Body of pancreas (tissue), 4 donors: ENCODE measurements at regions not wholly inside any gene's neighbourhood (a gene's known extent, or its start where the extent isn't known, plus 50 kb on each side); places are given as distances from the start of the nearest gene placed in this dataset.

Experiments
- ATAC-seq: fragments of 150-250 bp; one replicate; pipeline ENCODE4 v1.9.1; 2016
- DNase-seq, 4 donors: peaks; one replicate each; pipeline ENCODE4 v3.0.0-alpha.2; 2019
- H3K27ac ChIP-seq, 4 donors: fragments of 200-600 bp; sonication (generic); 1 replicate in 3 of 4; 2 replicates in 1 of 4; pipeline versions ENCODE4 v1.5.1 to v1.6.1; 2016 to 2019; ENCODE audit warnings: mild to moderate bottlenecking in 1 of 4, mixed read lengths in 1 of 4, moderate library complexity in 1 of 4
- H3K27me3 ChIP-seq, 2 donors: fragments of 200-600 bp; sonication (generic); one replicate each; pipeline ENCODE4 v1.6.0; 2016; ENCODE audit warnings: mild to moderate bottlenecking in 1 of 2
- H3K36me3 ChIP-seq, 2 donors: fragments of 200-600 bp; sonication (generic); replicated peaks in 1 of 2; 2 replicates each; pipeline ENCODE4 v1.5.1; 2016; ENCODE audit warnings: low read depth in 2 of 2; ENCODE audit not compliant: insufficient read depth in 1 of 2
- H3K4me1 ChIP-seq: fragments of 200-600 bp; sonication (generic); one replicate; pipeline ENCODE4 v1.6.0; 2016
- H3K4me3 ChIP-seq, 2 donors: fragments of 200-600 bp; sonication (generic); 1 replicate in 1 of 2; 2 replicates in 1 of 2; pipeline ENCODE4 v1.5.1; 2016 to 2019
- H3K9me3 ChIP-seq, 3 donors: fragments of 200-600 bp; sonication (generic); 1 replicate in 2 of 3; 2 replicates in 1 of 3; pipeline ENCODE4 v1.5.1; 2016
- POLR2A ChIP-seq, 3 donors: fragments of 450-650 bp; IDR thresholded peaks; one replicate each; pipeline ENCODE4 v1.6.1; 2016; ENCODE audit warnings: antibody characterized with exemption in 3 of 3, mild to moderate bottlenecking in 2 of 3
- WGBS, 2 donors: methylation state at CpG; one replicate each; pipeline ENCODE4 v1.1.5; 2017; 5-methylcytosine and 5-hydroxymethylcytosine counted together
- intact Hi-C: fragments of 100-400 bp; cut with DNase I; formaldehyde crosslinking; loops from one replicate; pipeline ENCODE4 v1.15.1; 2023
- TF ChIP-seq, protein P1 (sequence below), 7 experiments: fragments of 450-650 bp in 4 of 7; fragments of 200-600 bp in 3 of 7; sonication (generic) in 3 of 7; IDR thresholded peaks; one replicate each; pipeline ENCODE4 v1.5.1; 2016 to 2019; ENCODE audit warnings: antibody characterized with exemption in 7 of 7

GRCh38 chr18:25469489-25469888 lies 117.5 kb upstream of the ZNF521 start:
- Histone ChIP-seq H3K27me3 (no peaks in the 10 kb centered on the region), H3K9me3 (peaks cover 0 to 5% (median 0%) of the 10 kb centered on the region in 3 donors), H3K36me3 (no peaks in the 10 kb centered on the region), H3K4me1 (no peaks in the 10 kb centered on the region), H3K27ac (no peak overlapping the region), H3K4me3 (no peak overlapping the region)
- intact Hi-C loops: no loop called here
- DNase-seq (no peak), ATAC-seq (no peak)
- TF ChIP-seq POLR2A (IDR thresholded peaks at IDR 0.05): no peak
- TF ChIP-seq, protein P1, sequence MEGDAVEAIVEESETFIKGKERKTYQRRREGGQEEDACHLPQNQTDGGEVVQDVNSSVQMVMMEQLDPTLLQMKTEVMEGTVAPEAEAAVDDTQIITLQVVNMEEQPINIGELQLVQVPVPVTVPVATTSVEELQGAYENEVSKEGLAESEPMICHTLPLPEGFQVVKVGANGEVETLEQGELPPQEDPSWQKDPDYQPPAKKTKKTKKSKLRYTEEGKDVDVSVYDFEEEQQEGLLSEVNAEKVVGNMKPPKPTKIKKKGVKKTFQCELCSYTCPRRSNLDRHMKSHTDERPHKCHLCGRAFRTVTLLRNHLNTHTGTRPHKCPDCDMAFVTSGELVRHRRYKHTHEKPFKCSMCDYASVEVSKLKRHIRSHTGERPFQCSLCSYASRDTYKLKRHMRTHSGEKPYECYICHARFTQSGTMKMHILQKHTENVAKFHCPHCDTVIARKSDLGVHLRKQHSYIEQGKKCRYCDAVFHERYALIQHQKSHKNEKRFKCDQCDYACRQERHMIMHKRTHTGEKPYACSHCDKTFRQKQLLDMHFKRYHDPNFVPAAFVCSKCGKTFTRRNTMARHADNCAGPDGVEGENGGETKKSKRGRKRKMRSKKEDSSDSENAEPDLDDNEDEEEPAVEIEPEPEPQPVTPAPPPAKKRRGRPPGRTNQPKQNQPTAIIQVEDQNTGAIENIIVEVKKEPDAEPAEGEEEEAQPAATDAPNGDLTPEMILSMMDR (IDR thresholded peaks at IDR 0.05): no peak
- 51 to 59% methylated on average over 2 of the region's 2 CpGs for WGBS, 2 donors

DNA sequence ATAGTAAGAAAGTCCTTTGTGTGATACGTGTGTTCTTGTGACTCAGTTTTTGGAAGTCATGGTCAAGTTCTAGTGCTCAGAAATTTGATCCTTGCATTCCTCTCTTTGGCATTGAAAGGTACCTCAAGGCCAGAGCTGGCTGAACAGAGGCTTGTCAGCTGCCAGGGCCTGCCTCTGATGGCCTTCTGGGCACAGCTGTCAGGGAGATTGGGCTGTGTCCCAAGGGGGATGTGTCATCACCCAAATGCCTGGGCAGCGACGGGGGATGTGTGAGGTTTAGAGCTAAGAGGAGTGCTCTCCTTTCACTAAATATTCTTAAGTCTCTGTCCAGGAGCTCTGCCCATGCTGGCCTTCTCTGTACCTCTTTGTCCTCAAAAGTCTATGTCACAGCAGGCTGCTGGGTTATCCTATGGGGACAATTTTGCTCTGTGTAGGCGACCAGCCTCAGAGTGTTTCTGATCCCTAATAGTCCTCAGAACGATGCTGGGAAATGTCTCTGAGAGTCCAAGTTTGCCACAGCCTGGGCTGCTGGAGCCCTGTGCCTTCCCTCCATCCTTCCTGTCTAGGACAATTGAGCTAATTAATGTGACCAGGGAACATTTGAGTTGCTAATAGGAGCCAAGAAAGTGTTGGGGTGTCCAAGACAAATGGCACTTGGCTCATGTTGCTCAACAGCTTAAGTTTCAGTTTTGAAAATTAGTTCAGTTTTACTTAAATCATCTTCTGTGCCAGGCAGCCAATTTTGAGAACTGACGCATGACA lies 115.4 kb upstream of the ZNF521 start:
- ATAC-seq (no peak), DNase-seq (no peak)
- H3K9me3 ChIP-seq: peaks cover 0 to 5% (median 0%) of the 10 kb centered on the region in 3 donors
- 34 to 49% methylated on average over 4 to 6 of the region's 6 CpGs for WGBS, 2 donors
- H3K36me3 ChIP-seq: no peaks in the 10 kb centered on the region
- H3K4me3 ChIP-seq: no peak overlapping the region
- no peak for TF ChIP-seq POLR2A (IDR thresholded peaks at IDR 0.05)
- TF ChIP-seq, protein P1 (IDR thresholded peaks at IDR 0.05): no peak
- no peaks in the 10 kb centered on the region for H3K27me3 ChIP-seq
- no peaks in the 10 kb centered on the region for H3K4me1 ChIP-seq
- intact Hi-C loops: no loop called here
- no peak overlapping the region for H3K27ac ChIP-seq

GRCh38 chr18:25465152-25465732 lies 113.3 kb upstream of the ZNF521 start:
- no peaks in the 10 kb centered on the region for H3K36me3 ChIP-seq
- TF ChIP-seq POLR2A (IDR thresholded peaks at IDR 0.05): no peak
- TF ChIP-seq, protein P1 (IDR thresholded peaks at IDR 0.05): no peak
- peaks cover 0 to 2% of the 10 kb centered on the region in 2 donors for H3K27me3 ChIP-seq
- WGBS, 2 donors: 76 to 77% methylated on average over 14 to 15 of the region's 15 CpGs
- H3K27ac ChIP-seq: no peak overlapping the region
- intact Hi-C loops: no loop called here
- no peaks in the 10 kb centered on the region for H3K9me3 ChIP-seq
- no peak for ATAC-seq
- no peak for DNase-seq
- H3K4me3 ChIP-seq: no peak overlapping the region
- H3K4me1 ChIP-seq: no peaks in the 10 kb centered on the region

- Histone ChIP-seq H3K9me3 (no peaks in the 10 kb centered on the region), H3K4me1 (no peaks in the 10 kb centered on the region), H3K36me3 (no peaks in the 10 kb centered on the region), H3K4me3 (no peak overlapping the region), H3K27ac (no peak overlapping the region), H3K27me3 (peaks cover 0 to 4% of the 10 kb centered on the region in 2 donors)
- intact Hi-C loops: no loop called here
- TF ChIP-seq, protein P1 (IDR thresholded peaks at IDR 0.05): no peak
- TF ChIP-seq POLR2A (IDR thresholded peaks at IDR 0.05): no peak
- DNase-seq: no peak
- ATAC-seq: no peak
These were observed 112.3 kb upstream of the ZNF521 start for GRCh38 chr18:25464227-25464626.

DNA sequence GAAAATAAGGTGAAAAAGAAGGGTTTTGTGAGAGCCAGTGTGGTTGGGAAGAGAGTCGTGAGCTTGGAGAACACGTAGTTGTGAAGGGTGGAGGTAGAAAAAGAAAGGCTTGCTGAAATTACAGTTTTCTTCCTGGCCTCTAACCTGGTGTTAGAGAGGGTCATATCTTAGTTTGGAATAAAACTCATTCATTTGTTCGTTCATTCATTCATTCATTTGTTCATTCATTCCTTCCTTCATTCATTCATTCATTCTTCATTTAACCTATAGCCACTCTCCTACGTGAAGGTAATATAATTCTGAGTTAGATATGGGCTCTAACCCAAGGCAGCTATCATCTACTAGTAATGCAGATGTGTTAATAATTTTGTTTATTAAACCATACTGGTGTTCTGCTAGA lies 111.8 kb upstream of the ZNF521 start:
- Histone ChIP-seq H3K27me3 (peaks cover 0 to 4% of the 10 kb centered on the region in 2 donors), H3K4me1 (no peaks in the 10 kb centered on the region), H3K27ac (no peak overlapping the region), H3K4me3 (no peak overlapping the region), H3K36me3 (no peaks in the 10 kb centered on the region), H3K9me3 (no peaks in the 10 kb centered on the region)
- no peak for DNase-seq
- intact Hi-C loops: no loop called here
- no peak for TF ChIP-seq POLR2A (IDR thresholded peaks at IDR 0.05)
- TF ChIP-seq, protein P1 (IDR thresholded peaks at IDR 0.05): no peak
- ATAC-seq: no peak
- 60 to 65% methylated on average over 4 of the region's 4 CpGs for WGBS, 2 donors
